Muscle of back (tissue), 3 donors: ENCODE measurements at regions not wholly inside any gene's neighbourhood (a gene's known extent, or its start where the extent isn't known, plus 50 kb on each side); places are given as distances from the start of the nearest gene placed in this dataset.

Source experiments
- DNase-seq, 3 donors: peaks; one replicate each; pipeline versions ENCODE4 v3.0.0 to v3.0.0-alpha.2; 2013

DNA sequence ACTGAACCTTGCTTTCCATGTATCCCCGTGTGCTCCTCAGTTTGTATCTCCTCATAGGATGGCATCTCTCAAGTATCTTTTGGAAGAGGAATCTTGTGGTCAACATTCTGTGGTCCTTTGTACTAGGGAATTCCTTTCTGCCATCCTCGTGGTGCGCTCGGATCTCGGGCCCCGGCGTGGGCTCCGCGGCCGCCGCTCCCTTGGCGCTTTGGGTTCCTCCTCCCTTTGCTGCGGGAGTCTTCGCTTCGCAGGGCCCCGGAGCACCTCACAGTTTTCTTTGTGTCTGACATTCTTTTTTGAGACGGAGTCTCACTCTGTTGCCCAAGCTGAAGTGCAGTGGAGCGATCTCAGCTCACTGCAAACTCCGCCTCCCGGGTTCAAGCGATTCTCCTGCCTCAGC, 264.7 kb downstream of the IRS2 start:
- no peak for DNase-seq

DNA sequence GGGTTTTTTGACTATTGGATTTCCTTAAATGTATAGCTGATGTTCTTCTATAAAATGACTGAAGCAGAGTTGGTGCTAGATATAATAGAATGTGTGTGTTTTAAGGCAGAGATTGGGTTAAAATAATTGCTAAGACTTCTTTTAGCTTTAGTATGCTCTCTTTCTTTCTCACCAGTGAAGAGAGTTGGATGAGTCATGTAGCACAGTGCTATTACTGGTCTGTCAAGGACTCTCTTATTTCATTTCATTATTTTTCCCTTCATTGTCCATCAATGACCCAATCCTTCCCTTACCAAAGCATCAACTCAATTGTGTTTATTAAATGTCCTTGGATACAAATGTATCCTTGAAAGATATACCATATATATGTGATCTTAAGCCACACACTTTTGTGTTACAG, 268.9 kb downstream of the IRS2 start:
- DNase-seq = no peak

DNA sequence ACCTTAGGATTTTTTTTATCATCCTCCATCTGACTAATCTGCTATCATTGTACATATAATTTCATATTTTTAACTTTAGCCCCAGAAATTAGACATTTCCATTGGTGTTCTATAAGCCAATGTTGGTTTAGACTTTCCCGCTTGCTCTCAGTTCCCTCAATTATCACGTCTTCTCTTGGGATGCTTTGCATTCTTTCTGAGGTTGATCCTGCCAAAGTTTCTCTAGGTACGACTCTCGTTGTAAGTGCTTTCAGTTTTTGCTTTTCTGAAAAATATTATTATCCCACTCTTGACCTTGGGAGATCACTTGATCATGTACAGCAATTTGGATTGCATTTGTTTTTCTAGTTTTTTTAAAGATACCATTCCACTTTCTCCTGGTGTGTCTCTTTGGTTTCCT, 270.2 kb downstream of the IRS2 start:
- no peak for DNase-seq

DNA sequence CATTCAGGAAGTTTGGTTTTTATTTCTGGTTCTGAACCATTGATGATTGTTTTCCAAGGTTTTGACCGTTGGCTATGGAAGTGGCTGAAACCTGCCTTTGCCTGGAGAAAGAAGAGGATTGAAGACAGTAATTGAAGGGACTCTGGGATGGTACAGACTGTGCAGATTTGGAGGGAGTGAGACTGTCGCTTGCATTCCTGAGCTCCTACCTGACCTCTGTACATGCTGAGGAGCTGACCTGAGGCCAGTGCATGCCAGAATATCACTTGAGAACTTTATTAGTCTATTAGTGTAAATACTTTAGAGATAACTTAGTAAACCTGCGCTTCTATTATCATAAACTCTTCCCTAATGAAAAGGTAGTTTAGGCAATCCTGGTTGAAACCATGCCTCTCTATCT, 276.4 kb downstream of the IRS2 start:
- DNase-seq = no peak

DNA sequence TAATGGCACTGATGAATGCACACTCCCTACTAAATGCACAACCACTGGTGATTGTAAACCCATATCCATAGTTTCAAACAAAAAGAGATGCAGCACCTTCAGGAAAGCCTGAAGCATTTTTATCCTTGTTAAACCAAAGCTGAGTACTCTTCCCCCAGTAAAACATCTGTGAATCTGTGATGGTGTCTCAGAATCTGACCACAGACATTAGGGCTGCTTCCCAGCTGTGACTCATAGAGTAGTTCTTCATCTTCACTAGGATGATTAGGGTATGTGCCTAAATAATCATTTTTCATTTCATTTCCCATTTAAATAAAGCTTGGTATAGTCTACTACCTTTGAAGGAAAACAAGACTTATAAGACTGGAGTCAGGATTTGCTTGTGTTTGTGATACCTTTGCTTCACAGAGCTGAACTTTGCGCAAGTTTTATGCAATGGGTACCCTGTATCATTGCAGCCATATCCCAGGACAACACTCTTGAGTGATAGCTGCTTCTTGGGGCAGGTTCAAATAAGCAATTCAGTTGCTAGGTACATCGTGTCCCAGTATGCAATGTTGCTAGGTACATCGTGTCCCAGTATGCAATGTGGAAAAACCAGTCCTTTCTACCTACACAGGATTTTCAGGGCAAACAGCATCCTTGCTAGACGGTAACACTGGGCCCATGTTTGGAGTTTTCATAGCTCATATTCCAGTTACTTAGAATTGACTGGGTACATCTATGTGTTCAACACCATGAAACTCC, 277.1 kb downstream of the IRS2 start:
- DNase-seq = peak in 1 of 3 donors; percentile 46

DNA sequence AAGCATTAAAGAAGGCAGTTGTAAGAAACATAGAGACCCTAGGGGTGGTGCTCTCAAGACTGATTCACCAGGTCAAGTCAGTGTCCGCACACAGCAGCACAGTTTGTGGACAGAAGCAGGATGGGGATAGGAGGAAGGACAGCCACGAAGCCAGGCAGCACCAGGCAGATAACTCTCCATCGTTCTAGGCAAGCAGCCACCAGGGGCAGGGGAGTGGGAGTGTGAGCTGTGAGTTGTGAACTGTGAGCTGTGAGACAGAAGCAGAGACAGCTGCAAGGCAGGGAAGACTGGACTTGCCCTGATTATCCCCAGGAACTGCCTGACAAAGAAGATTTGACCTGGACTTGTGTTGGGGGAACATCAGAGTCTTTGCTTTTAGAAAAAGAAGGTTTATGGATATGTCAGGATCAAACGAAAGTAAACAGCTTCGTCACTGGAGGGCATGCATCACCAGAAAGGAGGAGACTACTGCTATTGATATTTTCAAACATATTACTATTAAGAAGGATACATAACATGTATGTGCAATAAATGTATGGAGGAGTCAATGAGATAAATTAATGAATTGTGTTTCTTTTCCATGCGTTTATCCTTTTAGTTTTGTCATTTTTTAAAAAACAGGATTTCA, 286.1 kb downstream of the IRS2 start:
- DNase-seq = no peak

DNA sequence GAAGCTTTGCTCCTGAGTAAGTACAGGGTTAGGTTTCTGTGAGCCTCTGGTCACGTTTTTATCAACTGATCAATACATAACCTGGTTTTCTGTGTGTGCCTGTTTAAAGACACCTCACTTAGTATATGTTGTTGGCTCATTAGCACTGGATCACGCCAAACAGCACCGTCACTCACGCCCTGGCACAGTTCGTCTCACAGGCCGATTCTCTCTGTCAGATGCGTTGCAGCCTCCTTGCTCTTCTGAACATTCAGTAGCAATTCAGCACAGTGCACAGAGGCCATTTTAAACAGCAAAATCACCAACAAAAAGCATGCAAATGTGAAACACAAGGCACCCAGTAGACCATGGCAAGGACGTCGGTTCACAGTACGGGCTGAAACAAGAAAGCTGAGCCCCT, 288.5 kb downstream of the IRS2 start:
- DNase-seq = no peak

DNA sequence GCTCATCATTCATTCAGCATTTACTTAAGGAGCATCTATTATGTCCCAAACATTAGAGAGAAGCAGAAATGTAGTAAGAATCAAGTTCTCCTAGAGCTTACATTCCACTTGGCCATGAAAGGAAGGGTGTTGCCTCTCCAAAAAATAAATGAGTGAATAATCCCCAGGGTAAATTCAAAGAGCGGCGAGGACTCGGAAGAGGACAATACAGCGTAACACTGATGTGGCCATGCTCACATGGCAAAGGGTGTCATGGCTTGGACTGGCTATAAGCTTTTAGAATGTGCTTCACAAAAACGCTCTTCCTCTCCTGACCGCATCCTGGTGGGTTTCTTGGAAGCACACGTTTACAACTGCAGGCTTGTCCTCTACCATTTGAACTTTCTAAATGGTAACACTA, 290.2 kb downstream of the IRS2 start:
- no peak for DNase-seq

DNA sequence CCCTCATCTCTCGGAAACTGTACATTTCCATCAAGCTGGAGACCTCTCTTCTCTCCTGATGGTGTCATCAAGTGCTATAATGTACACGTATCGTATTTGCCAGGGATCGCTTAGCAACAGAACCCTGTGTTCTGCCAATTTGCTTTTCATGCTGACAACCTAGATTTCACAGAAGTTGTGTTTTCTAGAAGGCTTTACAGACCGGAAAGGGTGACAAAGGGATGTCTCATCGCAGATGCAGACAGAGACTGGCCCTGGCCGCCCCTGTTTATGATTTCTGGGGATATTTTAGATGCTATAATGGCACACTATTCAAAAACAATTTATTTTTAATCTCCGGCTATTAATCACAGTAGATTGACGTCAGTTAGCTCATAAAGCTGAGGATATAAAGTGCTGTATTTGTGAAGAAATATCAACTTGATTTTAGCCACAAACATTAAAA, 291.4 kb downstream of the IRS2 start:
- DNase-seq = peak; percentile 30 to 66 (median 38)

DNA sequence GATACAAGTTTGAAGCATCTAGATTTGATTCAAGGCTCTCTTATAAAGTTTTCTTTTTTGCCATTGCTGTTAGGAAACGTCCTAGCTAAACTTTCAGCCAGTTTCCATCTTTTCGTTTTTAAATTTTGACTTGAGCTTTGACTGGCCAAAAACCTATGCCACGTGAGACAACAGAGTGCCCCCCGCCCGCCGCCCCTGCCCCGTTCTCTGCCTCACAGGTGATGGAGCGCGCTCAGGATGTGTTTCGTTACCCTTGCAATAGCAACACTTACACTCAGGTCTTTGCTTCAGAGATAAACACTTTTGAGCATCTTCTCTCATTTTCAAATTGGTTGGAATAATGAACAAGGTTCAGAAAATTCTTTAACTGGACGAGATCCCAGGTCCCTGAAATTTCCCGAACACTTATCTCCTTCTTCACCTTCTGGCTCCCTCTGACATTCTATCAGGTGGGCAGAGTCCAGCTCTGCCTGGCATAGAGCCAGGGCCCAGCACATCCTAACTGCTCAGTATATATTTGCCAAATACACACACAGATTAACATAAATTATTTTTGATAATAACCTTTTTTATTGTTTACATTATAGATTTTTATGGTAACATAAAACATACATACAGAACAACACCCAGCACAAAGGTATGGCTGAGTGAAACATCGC, 301.1 kb downstream of the IRS2 start:
- DNase-seq = no peak

DNA sequence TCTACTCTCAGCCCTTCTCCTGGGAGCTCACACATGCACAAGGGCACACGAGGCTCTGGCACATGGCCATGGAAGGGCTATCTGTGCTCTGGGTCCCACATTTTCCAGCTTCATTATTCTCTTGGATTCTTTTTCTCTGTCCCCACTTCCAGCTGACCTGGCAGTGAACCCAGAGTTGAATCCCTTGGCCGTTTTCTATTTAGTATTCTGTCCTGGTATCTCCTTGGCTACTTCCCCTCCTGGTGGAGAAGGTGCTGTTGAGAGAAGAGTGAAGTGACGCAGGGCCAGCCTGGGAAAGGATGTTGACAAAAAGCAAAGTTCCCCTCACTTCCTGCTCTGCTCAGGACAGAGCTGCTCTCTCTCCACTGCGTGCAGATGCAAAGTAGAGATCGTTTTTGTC, 303.1 kb downstream of the IRS2 start:
- DNase-seq = no peak

DNA sequence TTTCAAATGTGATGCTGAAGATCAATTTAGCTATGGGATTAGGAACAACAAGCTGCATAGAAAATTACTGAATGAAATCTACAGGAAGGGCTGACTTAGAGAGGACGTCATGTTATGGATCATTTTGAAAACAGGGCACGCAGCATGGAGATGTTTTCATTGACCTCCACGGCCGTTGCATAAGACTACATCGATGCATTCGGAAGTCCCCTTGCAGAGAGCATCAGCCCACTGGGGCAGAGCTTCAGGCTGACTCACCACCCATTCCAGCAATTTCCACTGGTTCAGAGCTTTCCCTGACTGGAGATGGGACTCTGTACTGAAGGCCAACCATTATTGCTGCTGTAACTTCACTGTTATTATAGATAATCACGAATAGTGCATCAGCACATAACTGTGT, 305.3 kb downstream of the IRS2 start:
- DNase-seq = no peak

DNA sequence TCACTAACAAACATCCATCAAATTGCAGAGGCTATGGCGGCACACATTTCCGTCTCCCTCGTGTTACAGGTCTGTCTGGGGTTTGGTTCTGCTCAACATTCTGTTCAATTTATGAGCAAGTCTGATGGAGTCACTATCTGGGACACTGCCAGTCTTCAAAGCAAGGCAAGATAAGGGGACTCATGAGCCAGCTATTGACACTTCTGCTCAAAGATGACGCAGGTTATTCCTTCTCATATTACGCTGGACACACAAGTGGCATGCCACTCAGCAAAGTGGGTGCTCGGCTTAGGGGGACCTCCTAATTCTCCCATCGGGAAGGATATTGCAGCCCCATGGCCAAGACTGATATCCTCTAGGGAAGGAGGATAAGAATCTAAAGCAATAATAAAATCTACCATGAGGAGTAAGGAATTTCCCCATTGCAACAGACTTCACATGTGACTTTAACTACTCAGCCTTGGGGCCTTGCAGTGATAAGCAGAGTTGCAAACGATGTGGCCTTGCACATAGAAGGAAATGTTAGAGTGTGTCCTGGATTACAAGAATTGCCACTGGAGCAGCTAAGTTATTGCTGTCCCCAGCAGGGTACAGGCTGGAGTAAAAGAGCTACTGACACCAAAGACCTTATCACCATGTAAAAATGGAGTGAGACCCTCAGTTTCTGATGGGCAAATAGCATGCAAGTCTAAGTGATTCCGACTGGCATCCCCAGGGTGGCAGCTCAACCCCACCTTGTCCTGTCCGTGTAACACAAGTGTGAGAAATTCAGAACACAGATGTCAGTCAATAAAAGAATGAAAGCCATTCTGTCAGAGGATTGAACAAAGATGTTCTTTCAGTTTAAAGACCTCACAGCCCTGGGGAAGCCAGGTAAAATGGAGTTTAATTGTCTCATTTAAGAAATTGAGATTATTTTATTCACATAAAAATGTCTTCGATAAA, 306.1 kb downstream of the IRS2 start:
- no peak for DNase-seq

DNA sequence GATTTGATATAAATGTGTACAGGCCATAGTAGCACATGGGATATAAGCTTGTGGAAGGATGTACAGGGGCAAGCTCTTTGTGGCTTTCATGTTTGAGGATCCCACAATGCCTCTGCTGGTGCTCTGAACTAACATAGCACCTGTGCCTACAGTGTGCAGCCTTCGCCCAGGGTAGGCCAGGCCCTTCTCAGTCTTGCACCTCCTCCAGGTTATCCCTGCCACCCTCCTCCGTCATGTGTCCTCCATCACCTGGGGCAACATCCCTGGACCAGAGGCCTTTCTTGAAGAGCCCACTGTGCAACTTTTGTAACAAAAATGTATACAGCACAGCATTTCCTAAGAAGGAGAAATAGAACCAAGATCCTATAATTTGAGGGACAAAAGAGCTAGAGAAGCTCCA, 306.8 kb downstream of the IRS2 start:
- DNase-seq = no peak

DNA sequence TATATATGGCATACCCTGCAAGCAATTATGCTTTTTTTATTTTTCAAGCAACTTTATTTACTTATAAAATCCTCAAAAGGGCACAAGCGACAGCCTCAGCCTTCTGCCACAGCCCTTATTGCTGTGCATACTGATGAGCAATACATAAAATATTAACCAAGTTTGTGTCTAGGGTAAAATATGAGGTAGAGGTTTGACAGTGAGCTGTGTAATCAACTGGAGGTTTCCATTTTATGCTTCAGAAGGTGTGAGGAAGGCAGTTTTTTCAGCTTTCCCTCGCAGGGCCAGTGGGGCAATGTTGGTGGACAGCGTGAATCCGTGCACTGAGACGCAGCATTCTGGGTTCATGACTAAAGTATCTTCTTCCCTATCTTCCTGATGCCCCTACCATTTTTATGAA, 310.4 kb downstream of the IRS2 start:
- no peak for DNase-seq

DNA sequence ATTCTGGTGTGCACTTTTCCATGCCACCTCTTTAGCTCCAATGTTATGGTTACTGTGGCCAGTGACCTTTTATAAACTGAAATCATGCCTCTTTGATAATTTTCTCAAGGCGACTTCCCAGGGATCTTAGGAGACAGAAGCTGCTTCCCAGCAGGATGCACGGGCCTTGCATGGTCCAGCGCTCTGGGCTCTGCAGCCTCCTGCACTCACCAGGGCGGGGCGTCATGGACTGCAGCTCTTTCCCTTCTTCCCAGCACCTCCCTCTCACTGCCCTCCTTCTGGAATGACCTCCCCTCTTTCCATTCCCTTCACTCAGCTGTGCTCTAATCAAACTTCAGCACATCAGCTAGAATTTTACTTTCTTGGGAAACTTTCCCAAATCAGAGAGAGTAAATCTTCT, 318.3 kb downstream of the IRS2 start:
- no peak for DNase-seq

DNA sequence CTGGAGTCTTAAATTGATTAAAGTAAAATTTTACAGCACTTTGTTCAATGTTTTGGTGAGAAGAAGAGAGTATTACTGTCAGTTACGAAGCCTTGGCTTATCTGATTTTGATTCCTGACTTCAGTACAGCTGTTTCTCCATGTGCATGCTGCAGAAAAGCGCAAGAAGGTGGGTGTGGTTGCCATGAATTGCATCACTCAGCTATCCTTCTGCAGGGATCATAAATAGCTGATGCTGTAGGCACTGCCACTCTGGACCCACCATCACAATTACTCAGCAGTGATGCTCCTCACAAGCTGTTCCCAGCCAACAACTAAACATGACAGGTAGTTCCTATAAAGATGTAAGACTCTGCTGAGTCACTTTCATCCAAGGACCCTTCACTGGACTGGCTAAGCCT, 321.2 kb downstream of the IRS2 start:
- no peak for DNase-seq

DNA sequence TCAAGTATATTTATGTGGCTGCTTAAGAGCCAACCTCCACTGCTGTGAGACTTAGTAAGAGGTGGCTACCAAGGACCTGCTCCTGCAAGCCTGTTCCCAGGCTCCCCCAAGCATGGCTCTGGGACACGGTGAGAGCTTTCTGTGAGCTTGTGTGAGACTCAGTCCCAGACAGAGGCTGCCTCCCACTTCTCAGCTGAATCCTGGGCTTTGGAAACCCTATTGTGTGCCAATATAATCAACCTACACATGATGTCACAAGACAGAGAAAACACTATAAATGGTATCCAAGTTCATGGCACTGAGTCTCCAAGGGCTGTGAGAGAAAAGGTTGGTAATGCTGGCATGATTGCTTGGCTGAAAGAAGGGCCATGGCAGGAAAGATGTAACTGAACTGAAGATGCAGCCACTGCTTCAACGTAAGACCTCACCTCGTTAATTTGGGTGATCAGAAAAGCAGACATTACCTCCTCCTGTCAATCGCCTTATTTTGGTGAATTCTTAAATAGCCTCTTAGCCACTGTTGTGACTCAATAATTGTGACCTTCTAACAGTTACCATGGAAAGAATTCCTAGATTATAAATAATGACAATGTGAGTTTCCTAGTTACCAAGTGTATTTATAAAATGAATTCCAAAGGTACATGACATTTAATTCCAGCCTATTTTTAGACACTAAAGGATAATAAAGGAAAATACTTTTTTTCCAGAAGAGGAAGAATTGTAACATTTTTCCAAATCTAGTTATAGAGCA, 332.0 kb downstream of the IRS2 start:
- peak; percentile 8 to 36 (median 23) for DNase-seq

DNA sequence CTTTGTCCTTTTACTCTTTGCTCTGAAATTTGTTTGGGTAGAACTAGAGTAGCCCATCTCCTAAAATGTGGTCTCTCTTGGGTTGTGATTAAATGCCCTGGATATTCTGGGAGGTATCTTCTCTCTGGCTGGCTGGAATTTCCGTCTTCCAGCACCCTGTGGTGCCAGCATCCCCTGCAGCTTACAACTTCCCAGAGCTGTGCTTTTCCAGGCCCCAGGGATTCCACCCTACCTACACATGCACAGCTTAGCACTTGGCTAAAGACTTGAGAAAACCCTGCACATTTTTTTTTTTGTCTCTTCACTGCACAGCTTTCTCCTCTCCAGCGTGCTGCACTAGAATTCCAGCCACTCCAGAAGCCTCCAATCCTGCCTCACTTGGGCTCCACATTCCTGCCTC, 334.7 kb downstream of the IRS2 start:
- no peak for DNase-seq

DNA sequence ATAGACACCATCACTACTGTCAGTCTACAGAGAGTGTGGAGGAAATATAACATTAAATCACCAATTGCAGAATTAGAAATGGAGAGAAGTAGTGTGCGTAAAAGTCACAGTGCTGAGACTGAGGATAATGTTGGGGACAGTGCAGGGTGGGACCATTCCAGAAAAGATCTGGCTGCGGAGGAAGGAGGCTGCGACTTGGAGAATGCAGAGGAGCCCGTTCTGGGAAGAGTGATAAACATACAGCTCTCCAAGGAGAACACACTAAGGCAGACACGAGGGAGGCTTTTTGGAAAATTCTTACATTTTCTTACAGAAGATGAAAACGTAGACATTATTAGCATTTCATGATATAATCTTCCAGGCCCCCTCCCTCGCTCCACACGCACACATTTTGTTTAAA, 337.8 kb downstream of the IRS2 start:
- DNase-seq = no peak

DNA sequence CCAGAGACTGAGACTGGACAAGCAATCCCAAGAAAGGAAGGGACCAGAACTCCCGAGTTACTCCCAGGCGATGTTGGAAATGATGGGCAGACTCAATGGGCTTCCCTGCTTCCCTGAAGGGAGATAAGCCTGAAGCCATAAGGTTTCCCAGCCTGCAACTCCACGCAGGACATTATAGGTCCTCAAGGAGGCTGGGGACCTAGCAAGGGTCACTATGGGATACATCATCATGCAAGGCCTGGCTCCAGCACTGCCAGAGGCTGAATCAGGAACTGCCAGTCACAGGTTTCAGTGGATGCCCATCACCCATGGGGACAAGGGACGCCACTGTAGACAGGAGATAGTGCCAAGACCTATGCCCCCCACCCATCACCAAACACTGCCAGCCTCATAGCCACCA, 338.7 kb downstream of the IRS2 start:
- DNase-seq = no peak
